ENCODE measurements at regions not wholly inside any gene's neighbourhood (a gene's known extent, or its start where the extent isn't known, plus 50 kb on each side); places are given as distances from the start of the nearest gene placed in this dataset.

DNA sequence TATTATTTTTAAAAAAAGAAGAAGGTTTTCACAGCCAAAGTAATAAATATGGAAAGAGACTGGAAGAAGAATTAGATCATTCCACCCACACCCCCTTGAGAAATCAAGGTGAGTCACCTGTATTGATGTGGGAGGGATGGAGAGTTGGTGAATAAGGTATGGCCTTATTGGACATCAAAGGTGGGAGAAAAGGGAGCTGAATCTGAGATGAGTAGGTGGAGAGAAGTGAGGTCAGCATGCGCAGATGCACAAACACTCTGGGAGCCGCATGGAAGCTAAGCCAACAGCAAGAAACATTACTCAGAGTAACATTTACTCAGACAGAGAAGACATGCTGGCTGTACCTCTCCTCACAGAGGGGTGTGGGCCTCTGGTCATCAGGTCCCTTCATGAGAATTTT, 113.1 kb upstream of the FOXG1 start:
- H3K9ac ChIP-seq (ENCODE audit: low read length), result no peak overlapping the region
- H3K79me2 ChIP-seq (replicated peaks; ENCODE audit: insufficient read depth, low read length), result no peaks in the 10 kb centered on the region
- no peak overlapping the region for H3K4me3 ChIP-seq (ENCODE audit: low read length)
- no peaks in the 10 kb centered on the region for H3K36me3 ChIP-seq (ENCODE audit: insufficient read depth, low read length)
- no peaks in the 10 kb centered on the region for H3K9me2 ChIP-seq (ENCODE audit: insufficient read depth, low read length)
- H2AFZ ChIP-seq (ENCODE audit: low read depth, low read length), result no peak overlapping the region
- H3K27me3 ChIP-seq (ENCODE audit: insufficient read depth, low read depth, low read length), result no peaks in the 10 kb centered on the region
- H3F3A ChIP-seq (ENCODE audit: insufficient read depth, low read length, poor library complexity, severe bottlenecking), result no peaks in the 10 kb centered on the region
- TF ChIP-seq MXI1 (conservative IDR thresholded peaks at IDR 0.05; ENCODE audit: poor library complexity, severe bottlenecking) (no peak), EP300 (conservative IDR thresholded peaks at IDR 0.05; ENCODE audit: poor library complexity, severe bottlenecking) (no peak), RAD21 (conservative IDR thresholded peaks at IDR 0.05) (no peak)
- H3K27ac ChIP-seq (ENCODE audit: low read length), result no peak overlapping the region
- no peak overlapping the region for H3K4me2 ChIP-seq (ENCODE audit: low read length)
- H4K20me1 ChIP-seq (ENCODE audit: insufficient read depth), result no peaks in the 10 kb centered on the region
- no peaks in the 10 kb centered on the region for H3K9me3 ChIP-seq (ENCODE audit: low read length)

DNA sequence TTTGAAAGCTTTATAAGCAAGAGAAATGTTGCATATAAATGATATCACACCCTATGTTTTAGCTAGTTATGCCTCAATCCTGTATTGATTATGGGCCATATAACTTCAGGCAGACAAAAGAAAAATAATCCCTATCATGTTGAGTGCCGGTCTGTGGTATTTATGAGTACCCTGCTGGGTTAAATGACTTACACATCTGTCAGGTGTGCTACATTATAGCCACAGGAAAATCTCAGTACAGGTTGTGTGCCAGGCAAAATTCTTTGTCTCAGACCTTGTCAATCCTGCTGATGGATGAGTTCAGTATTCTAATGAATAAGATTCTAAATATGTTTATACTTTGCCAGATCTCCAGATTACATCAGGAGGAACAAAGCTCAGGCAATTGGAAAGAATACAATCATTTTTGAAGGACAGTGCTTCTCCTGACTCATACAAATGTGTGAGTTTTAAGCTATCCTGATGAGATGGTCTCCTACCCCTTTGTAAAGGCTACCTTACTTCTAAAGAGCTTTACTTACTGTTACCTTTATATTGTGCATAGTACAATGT, 109.8 kb upstream of the FOXG1 start:
- Histone ChIP-seq H3K9ac (ENCODE audit: low read length) (peak overlapping the region; percentile 27), H3K27me3 (ENCODE audit: insufficient read depth, low read depth, low read length) (no peaks in the 10 kb centered on the region), H3K4me2 (ENCODE audit: low read length) (peak overlapping the region; percentile 48), H3K9me2 (ENCODE audit: insufficient read depth, low read length) (no peaks in the 10 kb centered on the region), H3K36me3 (ENCODE audit: insufficient read depth, low read length) (no peaks in the 10 kb centered on the region), H3K79me2 (replicated peaks; ENCODE audit: insufficient read depth, low read length) (no peaks in the 10 kb centered on the region), H4K20me1 (ENCODE audit: insufficient read depth) (no peaks in the 10 kb centered on the region), H3K9me3 (ENCODE audit: low read length) (no peaks in the 10 kb centered on the region), H3K4me3 (ENCODE audit: low read length) (peak overlapping the region; percentile 10), H3K27ac (ENCODE audit: low read length) (peak overlapping the region; percentile 78), H2AFZ (ENCODE audit: low read depth, low read length) (no peak overlapping the region), H3F3A (ENCODE audit: insufficient read depth, low read length, poor library complexity, severe bottlenecking) (no peaks in the 10 kb centered on the region)
- TF ChIP-seq MXI1 (conservative IDR thresholded peaks at IDR 0.05; ENCODE audit: poor library complexity, severe bottlenecking) (no peak), TAF1 (IDR thresholded peaks at IDR 0.05; ENCODE audit: low read depth) (no peak), EP300 (conservative IDR thresholded peaks at IDR 0.05; ENCODE audit: poor library complexity, severe bottlenecking) (peak; percentile 97), EZH2 (IDR thresholded peaks at IDR 0.05; ENCODE audit: borderline replicate concordance, insufficient read depth, low read length, poor library complexity, severe bottlenecking) (no peak), POLR2AphosphoS5 (IDR thresholded peaks at IDR 0.05) (peak; percentile 94)
- TF ChIP-seq, protein P1, sequence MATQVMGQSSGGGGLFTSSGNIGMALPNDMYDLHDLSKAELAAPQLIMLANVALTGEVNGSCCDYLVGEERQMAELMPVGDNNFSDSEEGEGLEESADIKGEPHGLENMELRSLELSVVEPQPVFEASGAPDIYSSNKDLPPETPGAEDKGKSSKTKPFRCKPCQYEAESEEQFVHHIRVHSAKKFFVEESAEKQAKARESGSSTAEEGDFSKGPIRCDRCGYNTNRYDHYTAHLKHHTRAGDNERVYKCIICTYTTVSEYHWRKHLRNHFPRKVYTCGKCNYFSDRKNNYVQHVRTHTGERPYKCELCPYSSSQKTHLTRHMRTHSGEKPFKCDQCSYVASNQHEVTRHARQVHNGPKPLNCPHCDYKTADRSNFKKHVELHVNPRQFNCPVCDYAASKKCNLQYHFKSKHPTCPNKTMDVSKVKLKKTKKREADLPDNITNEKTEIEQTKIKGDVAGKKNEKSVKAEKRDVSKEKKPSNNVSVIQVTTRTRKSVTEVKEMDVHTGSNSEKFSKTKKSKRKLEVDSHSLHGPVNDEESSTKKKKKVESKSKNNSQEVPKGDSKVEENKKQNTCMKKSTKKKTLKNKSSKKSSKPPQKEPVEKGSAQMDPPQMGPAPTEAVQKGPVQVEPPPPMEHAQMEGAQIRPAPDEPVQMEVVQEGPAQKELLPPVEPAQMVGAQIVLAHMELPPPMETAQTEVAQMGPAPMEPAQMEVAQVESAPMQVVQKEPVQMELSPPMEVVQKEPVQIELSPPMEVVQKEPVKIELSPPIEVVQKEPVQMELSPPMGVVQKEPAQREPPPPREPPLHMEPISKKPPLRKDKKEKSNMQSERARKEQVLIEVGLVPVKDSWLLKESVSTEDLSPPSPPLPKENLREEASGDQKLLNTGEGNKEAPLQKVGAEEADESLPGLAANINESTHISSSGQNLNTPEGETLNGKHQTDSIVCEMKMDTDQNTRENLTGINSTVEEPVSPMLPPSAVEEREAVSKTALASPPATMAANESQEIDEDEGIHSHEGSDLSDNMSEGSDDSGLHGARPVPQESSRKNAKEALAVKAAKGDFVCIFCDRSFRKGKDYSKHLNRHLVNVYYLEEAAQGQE (IDR thresholded peaks at IDR 0.05; ENCODE audit: borderline replicate concordance), result peak; percentile 46

DNA sequence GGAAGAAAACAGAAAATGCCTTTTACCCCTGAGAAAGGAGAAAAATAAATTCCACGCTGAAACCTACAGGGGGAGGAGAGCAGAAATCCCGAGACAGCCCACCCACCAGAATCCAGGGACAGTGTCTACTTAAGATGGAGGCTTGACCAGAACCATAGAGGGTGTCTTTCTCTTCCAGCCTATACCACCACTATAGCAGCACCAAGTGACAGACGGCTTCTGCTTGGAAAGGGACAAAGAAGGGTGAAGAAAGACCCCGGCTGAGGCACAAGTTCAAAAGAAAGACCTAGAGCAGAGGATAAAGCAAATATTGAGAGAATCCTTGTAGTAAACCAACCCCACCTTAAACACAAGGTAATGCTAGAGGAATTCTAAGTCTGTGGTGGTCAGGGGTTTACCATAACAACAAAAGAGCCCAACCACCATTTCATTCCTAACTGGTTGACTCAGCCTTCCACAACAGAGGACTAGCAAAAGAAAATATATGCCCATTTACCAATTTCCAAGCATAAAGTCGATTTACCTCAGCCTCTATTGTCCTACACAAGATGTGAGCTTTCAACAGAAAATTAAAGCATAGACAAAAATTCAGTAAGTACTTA, 105.3 kb upstream of the FOXG1 start:
- Histone ChIP-seq H3K9ac (ENCODE audit: low read length) (no peak overlapping the region), H3K27me3 (ENCODE audit: insufficient read depth, low read depth, low read length) (no peaks in the 10 kb centered on the region), H3F3A (ENCODE audit: insufficient read depth, low read length, poor library complexity, severe bottlenecking) (no peaks in the 10 kb centered on the region), H3K4me2 (ENCODE audit: low read length) (no peak overlapping the region), H4K20me1 (ENCODE audit: insufficient read depth) (no peaks in the 10 kb centered on the region), H3K27ac (ENCODE audit: low read length) (no peak overlapping the region), H3K9me2 (ENCODE audit: insufficient read depth, low read length) (no peaks in the 10 kb centered on the region), H2AFZ (ENCODE audit: low read depth, low read length) (no peak overlapping the region), H3K36me3 (ENCODE audit: insufficient read depth, low read length) (no peaks in the 10 kb centered on the region), H3K4me3 (ENCODE audit: low read length) (no peak overlapping the region), H3K9me3 (ENCODE audit: low read length) (no peaks in the 10 kb centered on the region), H3K79me2 (replicated peaks; ENCODE audit: insufficient read depth, low read length) (no peaks in the 10 kb centered on the region)
- TF ChIP-seq EP300 (conservative IDR thresholded peaks at IDR 0.05; ENCODE audit: poor library complexity, severe bottlenecking) (no peak), TAF1 (IDR thresholded peaks at IDR 0.05; ENCODE audit: low read depth) (no peak), POLR2AphosphoS5 (IDR thresholded peaks at IDR 0.05) (no peak), SMC3 (conservative IDR thresholded peaks at IDR 0.05; ENCODE audit: poor library complexity) (no peak), RAD21 (conservative IDR thresholded peaks at IDR 0.05) (no peak), EZH2 (IDR thresholded peaks at IDR 0.05; ENCODE audit: borderline replicate concordance, insufficient read depth, low read length, poor library complexity, severe bottlenecking) (no peak), MXI1 (conservative IDR thresholded peaks at IDR 0.05; ENCODE audit: poor library complexity, severe bottlenecking) (no peak)
- TF ChIP-seq, protein P2, sequence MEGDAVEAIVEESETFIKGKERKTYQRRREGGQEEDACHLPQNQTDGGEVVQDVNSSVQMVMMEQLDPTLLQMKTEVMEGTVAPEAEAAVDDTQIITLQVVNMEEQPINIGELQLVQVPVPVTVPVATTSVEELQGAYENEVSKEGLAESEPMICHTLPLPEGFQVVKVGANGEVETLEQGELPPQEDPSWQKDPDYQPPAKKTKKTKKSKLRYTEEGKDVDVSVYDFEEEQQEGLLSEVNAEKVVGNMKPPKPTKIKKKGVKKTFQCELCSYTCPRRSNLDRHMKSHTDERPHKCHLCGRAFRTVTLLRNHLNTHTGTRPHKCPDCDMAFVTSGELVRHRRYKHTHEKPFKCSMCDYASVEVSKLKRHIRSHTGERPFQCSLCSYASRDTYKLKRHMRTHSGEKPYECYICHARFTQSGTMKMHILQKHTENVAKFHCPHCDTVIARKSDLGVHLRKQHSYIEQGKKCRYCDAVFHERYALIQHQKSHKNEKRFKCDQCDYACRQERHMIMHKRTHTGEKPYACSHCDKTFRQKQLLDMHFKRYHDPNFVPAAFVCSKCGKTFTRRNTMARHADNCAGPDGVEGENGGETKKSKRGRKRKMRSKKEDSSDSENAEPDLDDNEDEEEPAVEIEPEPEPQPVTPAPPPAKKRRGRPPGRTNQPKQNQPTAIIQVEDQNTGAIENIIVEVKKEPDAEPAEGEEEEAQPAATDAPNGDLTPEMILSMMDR (IDR thresholded peaks at IDR 0.05; ENCODE audit: poor library complexity, severe bottlenecking), result no peak
- TF ChIP-seq, protein P1 (IDR thresholded peaks at IDR 0.05; ENCODE audit: borderline replicate concordance), result no peak
